Stomach (tissue), 8 donors: ENCODE measurements at regions not wholly inside any gene's neighbourhood (a gene's known extent, or its start where the extent isn't known, plus 50 kb on each side); places are given as distances from the start of the nearest gene placed in this dataset.

Experiments used
- DNase-seq, 2 donors: peaks; one replicate each; pipeline versions ENCODE4 v3.0.0 to v3.0.0-alpha.2; 2013 to 2019
- H3K27ac ChIP-seq, 5 donors: fragments of 200-600 bp in 4 of 5; sonication (generic) in 4 of 5; one replicate each; pipeline ENCODE4 v1.5.1; 2013 to 2019; ENCODE audit warnings: mild to moderate bottlenecking in 1 of 5, moderate library complexity in 1 of 5
- H3K27me3 ChIP-seq, 3 donors: fragments of 200-600 bp; sonication (generic); one replicate each; pipeline ENCODE4 v1.5.1; 2017 to 2019; ENCODE audit warnings: mixed run types in 1 of 3
- H3K36me3 ChIP-seq, 4 donors: fragments of 200-600 bp; sonication (generic); 1 replicate in 3 of 4; 2 replicates in 1 of 4; pipeline ENCODE4 v1.5.1; 2016 to 2019
- H3K4me1 ChIP-seq, 4 donors: fragments of 200-600 bp; sonication (generic); one replicate each; pipeline ENCODE4 v1.5.1; 2016 to 2019
- H3K4me3 ChIP-seq, 4 donors: fragments of 200-600 bp; sonication (generic) in 3 of 4; one replicate each; pipeline ENCODE4 v1.5.1; 2016 to 2019; ENCODE audit warnings: mild to moderate bottlenecking in 1 of 4
- H3K9me3 ChIP-seq, 4 donors: fragments of 200-600 bp; sonication (generic); one replicate each; pipeline ENCODE4 v1.5.1; 2016 to 2019
- CTCF ChIP-seq, 7 experiments: fragments of 450-650 bp in 4 of 7; fragments of 200-600 bp in 3 of 7; sonication (generic) in 3 of 7; IDR thresholded peaks; one replicate each; pipeline ENCODE4 v1.5.1; 2016 to 2019; ENCODE audit warnings: antibody characterized with exemption in 7 of 7, control low read depth in 2 of 7, mild to moderate bottlenecking in 1 of 7
- EP300 ChIP-seq: sonication (generic); formaldehyde crosslinking; IDR thresholded peaks from one replicate; pipeline ENCODE4 v1.6.1; 2017; ENCODE audit warnings: antibody characterized with exemption
- POLR2A ChIP-seq, 4 donors: fragments of 450-650 bp; IDR thresholded peaks; one replicate each; pipeline ENCODE4 v1.6.1; 2016; ENCODE audit warnings: antibody characterized with exemption in 4 of 4, control low read depth in 2 of 4, mild to moderate bottlenecking in 1 of 4, moderate library complexity in 1 of 4
- POLR2AphosphoS5 ChIP-seq, 3 donors: sonication (generic); formaldehyde crosslinking; IDR thresholded peaks; one replicate each; pipeline ENCODE4 v1.6.1; 2016; ENCODE audit warnings: antibody characterized with exemption in 3 of 3
- WGBS, 5 donors: extraction: QIAGEN DNeasy Blood & Tissue Kit in 3 of 5; methylation state at CpG; one replicate each; pipeline versions ENCODE4 v1.1.5 to v1.1.7; 2013 to 2018; 5-methylcytosine and 5-hydroxymethylcytosine counted together
- intact Hi-C: fragments of 100-400 bp; cut with DNase I; formaldehyde crosslinking; loops from one replicate; pipeline ENCODE4 v1.15.1; 2023; ENCODE audit warnings: low total_unique reads
- donor health status: healthy with polysubstance abuse.
- donor health status: Bipolar disorder and iron deficiency.
- donor health status: healthy.

- no peak for DNase-seq
- WGBS, 5 donors = 93 to 100% (median 95%) methylated on average over 1 of the region's 1 CpG
- Histone ChIP-seq H3K27ac (no peak overlapping the region), H3K27me3 (no peaks in the 10 kb centered on the region), H3K36me3 (no peaks in the 10 kb centered on the region), H3K9me3 (no peaks in the 10 kb centered on the region), H3K4me1 (no peaks in the 10 kb centered on the region), H3K4me3 (no peak overlapping the region)
- TF ChIP-seq EP300 (no peak), CTCF (IDR thresholded peaks at IDR 0.05) (no peak), POLR2A (IDR thresholded peaks at IDR 0.05) (no peak), POLR2AphosphoS5 (IDR thresholded peaks at IDR 0.05) (no peak)
- intact Hi-C loops = no loop called here
Observed at GRCh38 chr5:39726467-39726866, 301.7 kb upstream of the DAB2 start.

GRCh38 chr5:39721394-39721793 is 296.6 kb upstream of the DAB2 start:
- TF ChIP-seq EP300 (no peak), CTCF (IDR thresholded peaks at IDR 0.05) (no peak), POLR2AphosphoS5 (IDR thresholded peaks at IDR 0.05) (no peak), POLR2A (IDR thresholded peaks at IDR 0.05) (no peak)
- no peaks in the 10 kb centered on the region for H3K9me3 ChIP-seq

GRCh38 chr5:39720136-39720535 is 295.4 kb upstream of the DAB2 start:
- 92 to 99% (median 96%) methylated on average over 3 of the region's 3 CpGs for WGBS, 5 donors
- H3K27me3 ChIP-seq = no peaks in the 10 kb centered on the region
- intact Hi-C loops = no loop called here

More at GRCh38 chr5:39721394-39721793, 296.6 kb upstream of the DAB2 start:
- H3K36me3 ChIP-seq = no peaks in the 10 kb centered on the region
- peaks cover 0 to 4% (median 0%) of the 10 kb centered on the region in 4 donors for H3K4me1 ChIP-seq
- no peak overlapping the region for H3K27ac ChIP-seq
- no peak overlapping the region for H3K4me3 ChIP-seq
- no peaks in the 10 kb centered on the region for H3K27me3 ChIP-seq
- no peak for DNase-seq
- 93 to 94% (median 93%) methylated on average over 29 to 30 of the region's 30 CpGs for WGBS, 5 donors
- intact Hi-C loops = no loop called here

DNA sequence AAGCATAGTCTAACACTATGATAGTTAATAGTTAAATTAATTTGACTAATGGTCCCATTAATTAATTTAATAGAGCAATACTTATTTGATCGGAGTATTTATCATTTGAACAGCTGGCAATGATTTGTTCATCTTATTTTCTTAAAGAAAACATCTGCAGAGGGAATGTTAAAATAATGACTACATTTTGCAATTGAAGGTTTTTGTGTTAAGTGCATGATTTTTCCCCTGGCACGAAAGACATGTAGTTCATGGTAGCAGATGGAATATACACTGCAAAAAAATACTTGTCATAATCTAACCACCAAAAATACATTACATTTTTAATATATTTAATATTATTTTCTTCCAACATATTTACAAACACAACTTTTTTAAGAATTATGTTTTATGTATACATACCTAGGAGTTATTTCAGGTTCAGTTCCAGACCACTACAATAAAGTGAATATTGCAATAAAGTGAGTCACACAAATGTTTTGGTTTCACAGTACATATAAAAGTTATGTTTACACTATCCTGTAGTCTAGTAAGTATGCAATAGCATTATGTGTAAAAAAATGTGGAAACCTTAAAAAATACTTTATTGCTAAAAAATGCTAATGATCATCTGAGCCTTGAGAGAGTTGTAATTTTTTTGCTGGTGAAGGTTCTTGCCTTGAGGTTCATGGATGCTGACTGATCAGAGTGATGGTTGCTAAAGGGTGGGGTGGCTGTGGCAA is 292.6 kb upstream of the DAB2 start:
- TF ChIP-seq POLR2A (IDR thresholded peaks at IDR 0.05) (no peak), CTCF (IDR thresholded peaks at IDR 0.05) (no peak), POLR2AphosphoS5 (IDR thresholded peaks at IDR 0.05) (no peak), EP300 (no peak)
- no peaks in the 10 kb centered on the region for H3K36me3 ChIP-seq
- no peaks in the 10 kb centered on the region for H3K27me3 ChIP-seq
- H3K9me3 ChIP-seq = no peaks in the 10 kb centered on the region
- intact Hi-C loops = no loop called here
- H3K4me1 ChIP-seq = peaks cover 0 to 19% (median 0%) of the 10 kb centered on the region in 4 donors
- no peak overlapping the region for H3K4me3 ChIP-seq
- DNase-seq = no peak
- H3K27ac ChIP-seq = no peak overlapping the region
- 77 to 84% (median 82%) methylated on average over 2 of the region's 2 CpGs for WGBS, 5 donors

More at GRCh38 chr5:39720136-39720535, 295.4 kb upstream of the DAB2 start:
- no peak for DNase-seq
- H3K36me3 ChIP-seq = no peaks in the 10 kb centered on the region
- no peak for TF ChIP-seq EP300
- TF ChIP-seq CTCF (IDR thresholded peaks at IDR 0.05) = no peak
- TF ChIP-seq POLR2A (IDR thresholded peaks at IDR 0.05) = no peak
- TF ChIP-seq POLR2AphosphoS5 (IDR thresholded peaks at IDR 0.05) = no peak
- no peak overlapping the region for H3K4me3 ChIP-seq
- H3K9me3 ChIP-seq = no peaks in the 10 kb centered on the region
- H3K27ac ChIP-seq = no peak overlapping the region
- peaks cover 0 to 7% (median 0%) of the 10 kb centered on the region in 4 donors for H3K4me1 ChIP-seq
